ENCODE measurements at regions not wholly inside any gene's neighbourhood (a gene's known extent, or its start where the extent isn't known, plus 50 kb on each side); places are given as distances from the start of the nearest gene placed in this dataset.
"Not testable (repeated sequence)": the region's sequence is repeated elsewhere in the genome, so short reads cannot be mapped to it uniquely, and the experiment has no call there.

GRCh38 chr20:19874040-19874727, 116.1 kb downstream of the RIN2 start:
- DNase-seq (ENCODE audit: low read depth in 2 of 2), result no peak

GRCh38 chr20:19875376-19876221, 117.5 kb downstream of the RIN2 start:
- peak; percentile 44 for DNase-seq (ENCODE audit: low read depth in 2 of 2)

- DNase-seq (ENCODE audit: low read depth in 2 of 2), result no peak
These were observed 118.9 kb downstream of the RIN2 start for GRCh38 chr20:19876828-19877460.

- not testable (repeated sequence) for DNase-seq (ENCODE audit: low read depth in 2 of 2)
These were observed 121.8 kb downstream of the RIN2 start for GRCh38 chr20:19879874-19880255.

- DNase-seq (ENCODE audit: low read depth in 2 of 2), result no peak
These were observed 122.4 kb downstream of the RIN2 start for GRCh38 chr20:19880256-19881079.

GRCh38 chr20:19881080-19881840, 123.2 kb downstream of the RIN2 start:
- DNase-seq (ENCODE audit: low read depth in 2 of 2), result no peak

- DNase-seq (ENCODE audit: low read depth in 2 of 2), result no peak
These were observed 123.9 kb downstream of the RIN2 start for GRCh38 chr20:19881990-19882389.

- no peak for DNase-seq (ENCODE audit: low read depth in 2 of 2)
These were observed 124.4 kb downstream of the RIN2 start for GRCh38 chr20:19882446-19882845.

GRCh38 chr20:19883501-19883900, 125.4 kb downstream of the RIN2 start:
- no peak for DNase-seq (ENCODE audit: low read depth in 2 of 2)

- DNase-seq (ENCODE audit: low read depth in 2 of 2), result no peak
These were observed 127.5 kb downstream of the RIN2 start for GRCh38 chr20:19885594-19885938.

- no peak for DNase-seq (ENCODE audit: low read depth in 2 of 2)
These were observed 128.0 kb downstream of the RIN2 start for GRCh38 chr20:19885939-19886660.

- DNase-seq (ENCODE audit: low read depth in 2 of 2), result no peak
These were observed 128.7 kb downstream of the RIN2 start for GRCh38 chr20:19886661-19887288.

GRCh38 chr20:19887556-19888268, 129.4 kb upstream of the NAA20 start:
- DNase-seq (ENCODE audit: low read depth in 2 of 2), result no peak

GRCh38 chr20:19888269-19888671, 128.9 kb upstream of the NAA20 start:
- DNase-seq (ENCODE audit: low read depth in 2 of 2), result no peak

- peak; percentile 36 to 41 for DNase-seq (ENCODE audit: low read depth in 2 of 2)
These were observed 127.9 kb upstream of the NAA20 start for GRCh38 chr20:19889011-19889953.

GRCh38 chr20:19890445-19891051, 126.6 kb upstream of the NAA20 start:
- no peak for DNase-seq (ENCODE audit: low read depth in 2 of 2)

- DNase-seq (ENCODE audit: low read depth in 2 of 2), result no peak
These were observed 123.8 kb upstream of the NAA20 start for GRCh38 chr20:19893356-19893755.

GRCh38 chr20:19895761-19896160, 121.4 kb upstream of the NAA20 start:
- DNase-seq (ENCODE audit: low read depth in 2 of 2), result no peak

Measured in fibroblast of skin of left quadriceps (primary cell).